ENCODE measurements at regions not wholly inside any gene's neighbourhood (a gene's known extent, or its start where the extent isn't known, plus 50 kb on each side); places are given as distances from the start of the nearest gene placed in this dataset.
A peak's percentile ranks its signal among the peaks of the same experiment; 100 is the strongest.

DNA sequence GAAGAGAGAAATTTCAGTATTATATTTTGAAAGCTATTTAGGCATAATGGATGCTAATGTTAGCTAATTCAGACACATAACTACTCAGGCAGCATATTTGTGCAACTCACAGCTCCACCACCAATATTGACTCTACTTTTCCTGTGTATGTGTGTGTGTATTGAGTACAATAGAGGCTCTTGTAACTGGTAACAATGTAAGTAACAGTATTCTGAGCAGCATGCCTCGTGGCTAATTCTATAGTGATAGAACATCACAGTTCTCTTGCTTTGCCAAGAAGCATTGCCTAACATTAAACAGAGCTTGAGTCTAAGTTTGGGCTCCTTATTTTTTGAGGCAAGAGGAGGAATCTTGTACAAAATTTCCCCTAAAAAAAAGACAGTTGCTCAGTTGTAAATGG lies 98.6 kb upstream of the ARHGEF26 start:
- no peak overlapping the region for H3K4me3 ChIP-seq
- H3K27me3 ChIP-seq (ENCODE audit: control insufficient read depth in 3 of 3, insufficient read depth in 3 of 3, low read length in 2 of 3), result peaks cover 0 to 3% (median 0%) of the 10 kb centered on the region in 3 donors
- 38 to 77% methylated on average over 1 of the region's 1 CpG for WGBS, 2 donors
- H3K9me3 ChIP-seq (ENCODE audit: control insufficient read depth in 4 of 4, insufficient read depth in 3 of 4, low read length in 3 of 4), result no peaks in the 10 kb centered on the region
- no peak overlapping the region for H3K9ac ChIP-seq (ENCODE audit: insufficient read depth in 1 of 2, low read length in 2 of 2)
- H3K36me3 ChIP-seq (ENCODE audit: control insufficient read depth in 4 of 4, insufficient read depth in 4 of 4, low read length in 4 of 4), result no peaks in the 10 kb centered on the region
- H3K4me1 ChIP-seq (ENCODE audit: control insufficient read depth in 5 of 5, insufficient read depth in 5 of 5, low read length in 5 of 5), result peaks cover 0 to 3% (median 0%) of the 10 kb centered on the region in 5 donors
- no peak overlapping the region for H3K27ac ChIP-seq (ENCODE audit: low read depth in 1 of 2, low read length in 1 of 2)
- TF ChIP-seq, protein P1, sequence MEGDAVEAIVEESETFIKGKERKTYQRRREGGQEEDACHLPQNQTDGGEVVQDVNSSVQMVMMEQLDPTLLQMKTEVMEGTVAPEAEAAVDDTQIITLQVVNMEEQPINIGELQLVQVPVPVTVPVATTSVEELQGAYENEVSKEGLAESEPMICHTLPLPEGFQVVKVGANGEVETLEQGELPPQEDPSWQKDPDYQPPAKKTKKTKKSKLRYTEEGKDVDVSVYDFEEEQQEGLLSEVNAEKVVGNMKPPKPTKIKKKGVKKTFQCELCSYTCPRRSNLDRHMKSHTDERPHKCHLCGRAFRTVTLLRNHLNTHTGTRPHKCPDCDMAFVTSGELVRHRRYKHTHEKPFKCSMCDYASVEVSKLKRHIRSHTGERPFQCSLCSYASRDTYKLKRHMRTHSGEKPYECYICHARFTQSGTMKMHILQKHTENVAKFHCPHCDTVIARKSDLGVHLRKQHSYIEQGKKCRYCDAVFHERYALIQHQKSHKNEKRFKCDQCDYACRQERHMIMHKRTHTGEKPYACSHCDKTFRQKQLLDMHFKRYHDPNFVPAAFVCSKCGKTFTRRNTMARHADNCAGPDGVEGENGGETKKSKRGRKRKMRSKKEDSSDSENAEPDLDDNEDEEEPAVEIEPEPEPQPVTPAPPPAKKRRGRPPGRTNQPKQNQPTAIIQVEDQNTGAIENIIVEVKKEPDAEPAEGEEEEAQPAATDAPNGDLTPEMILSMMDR (IDR thresholded peaks at IDR 0.05; ENCODE audit: control extremely low read depth, extremely low read depth), result no peak
- ATAC-seq (ENCODE audit: insufficient read depth, low FRiP score) (no peak), DNase-seq (peak in 2 of 3 donors; percentile 42 to 61)

DNA sequence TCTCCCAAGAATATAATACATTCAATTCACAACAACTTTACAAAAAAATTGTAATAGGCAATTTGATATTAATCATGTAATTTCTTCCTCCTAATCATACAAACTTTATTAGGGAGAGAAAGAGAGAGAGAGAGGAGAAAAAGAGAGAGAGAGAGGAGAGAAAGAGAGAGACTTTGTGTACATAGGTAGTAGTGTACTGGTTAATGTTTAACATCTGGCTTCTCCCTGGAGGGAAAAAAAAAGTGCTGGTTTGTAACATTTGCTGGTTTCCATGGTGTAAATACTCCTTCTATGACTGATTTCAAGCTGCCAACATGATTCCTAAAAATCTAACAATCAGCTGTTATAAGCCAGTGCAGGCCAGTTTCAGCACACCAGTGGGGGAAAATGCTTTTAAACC lies 98.0 kb upstream of the ARHGEF26 start:
- no peak overlapping the region for H3K27ac ChIP-seq (ENCODE audit: low read depth in 1 of 2, low read length in 1 of 2)
- H3K4me3 ChIP-seq, result no peak overlapping the region
- H3K27me3 ChIP-seq (ENCODE audit: control insufficient read depth in 3 of 3, insufficient read depth in 3 of 3, low read length in 2 of 3), result peaks cover 0 to 3% (median 0%) of the 10 kb centered on the region in 3 donors
- H3K36me3 ChIP-seq (ENCODE audit: control insufficient read depth in 4 of 4, insufficient read depth in 4 of 4, low read length in 4 of 4), result no peaks in the 10 kb centered on the region
- H3K4me1 ChIP-seq (ENCODE audit: control insufficient read depth in 5 of 5, insufficient read depth in 5 of 5, low read length in 5 of 5), result peaks cover 0 to 3% (median 0%) of the 10 kb centered on the region in 5 donors
- H3K9ac ChIP-seq (ENCODE audit: insufficient read depth in 1 of 2, low read length in 2 of 2), result no peak overlapping the region
- peak in 2 of 3 donors; percentile 60 to 71 for DNase-seq
- TF ChIP-seq, protein P1 (IDR thresholded peaks at IDR 0.05; ENCODE audit: control extremely low read depth, extremely low read depth), result no peak
- H3K9me3 ChIP-seq (ENCODE audit: control insufficient read depth in 4 of 4, insufficient read depth in 3 of 4, low read length in 3 of 4), result no peaks in the 10 kb centered on the region
- no peak for ATAC-seq (ENCODE audit: insufficient read depth, low FRiP score)

DNA sequence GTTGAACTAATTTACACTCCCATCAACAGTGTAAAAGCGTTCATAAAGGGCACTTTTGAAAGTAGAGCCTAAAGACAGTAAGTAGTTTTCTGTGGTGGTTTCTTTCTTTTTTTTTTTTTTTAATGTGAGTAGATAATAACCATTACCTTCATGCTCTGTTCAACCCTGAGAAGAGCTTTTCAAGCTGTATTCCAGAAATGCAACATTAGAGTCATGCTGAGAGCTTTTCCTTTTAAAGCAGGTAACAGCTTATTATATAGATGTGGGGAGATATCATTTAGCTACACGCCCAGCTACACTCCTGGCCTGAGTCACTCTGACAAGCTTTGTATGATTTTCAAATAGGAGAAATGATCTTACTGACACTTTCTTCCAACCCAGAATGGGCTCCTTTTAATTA lies 96.2 kb upstream of the ARHGEF26 start:
- ATAC-seq (ENCODE audit: insufficient read depth, low FRiP score) (no peak), DNase-seq (no peak)
- Histone ChIP-seq H3K27me3 (ENCODE audit: control insufficient read depth in 3 of 3, insufficient read depth in 3 of 3, low read length in 2 of 3) (peaks cover 0 to 8% (median 0%) of the 10 kb centered on the region in 3 donors), H3K4me3 (no peak overlapping the region), H3K9me3 (ENCODE audit: control insufficient read depth in 4 of 4, insufficient read depth in 3 of 4, low read length in 3 of 4) (no peaks in the 10 kb centered on the region), H3K4me1 (ENCODE audit: control insufficient read depth in 5 of 5, insufficient read depth in 5 of 5, low read length in 5 of 5) (peaks cover 0 to 3% (median 0%) of the 10 kb centered on the region in 5 donors), H3K9ac (ENCODE audit: insufficient read depth in 1 of 2, low read length in 2 of 2) (no peak overlapping the region), H3K36me3 (ENCODE audit: control insufficient read depth in 4 of 4, insufficient read depth in 4 of 4, low read length in 4 of 4) (no peaks in the 10 kb centered on the region), H3K27ac (ENCODE audit: low read depth in 1 of 2, low read length in 1 of 2) (no peak overlapping the region)
- 88 to 96% methylated on average over 2 of the region's 2 CpGs for WGBS, 2 donors
- TF ChIP-seq, protein P1 (IDR thresholded peaks at IDR 0.05; ENCODE audit: control extremely low read depth, extremely low read depth), result no peak

DNA sequence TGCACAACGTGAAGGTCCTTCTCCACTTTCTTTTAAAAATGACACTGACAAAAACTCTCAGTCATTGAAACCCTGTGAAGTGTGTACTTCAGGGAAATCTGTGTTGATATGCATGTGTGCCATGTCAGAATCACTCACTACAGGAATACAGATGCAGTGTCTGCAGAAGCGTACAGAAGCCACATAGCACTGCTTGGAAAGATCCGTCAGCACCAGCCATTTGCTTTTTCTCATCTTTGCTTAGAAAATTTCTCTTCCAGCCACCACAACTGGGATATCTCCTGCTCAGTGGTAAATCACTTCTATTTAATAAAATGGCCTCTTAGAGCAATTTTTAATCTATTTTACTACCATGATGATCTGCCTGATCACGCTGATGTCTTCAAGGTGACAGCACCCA lies 91.3 kb upstream of the ARHGEF26 start:
- Histone ChIP-seq H3K9ac (ENCODE audit: insufficient read depth in 1 of 2, low read length in 2 of 2) (no peak overlapping the region), H3K36me3 (ENCODE audit: control insufficient read depth in 4 of 4, insufficient read depth in 4 of 4, low read length in 4 of 4) (no peaks in the 10 kb centered on the region), H3K27me3 (ENCODE audit: control insufficient read depth in 3 of 3, insufficient read depth in 3 of 3, low read length in 2 of 3) (peaks cover 0 to 8% (median 0%) of the 10 kb centered on the region in 3 donors), H3K9me3 (ENCODE audit: control insufficient read depth in 4 of 4, insufficient read depth in 3 of 4, low read length in 3 of 4) (no peaks in the 10 kb centered on the region), H3K27ac (ENCODE audit: low read depth in 1 of 2, low read length in 1 of 2) (no peak overlapping the region), H3K4me3 (no peak overlapping the region), H3K4me1 (ENCODE audit: control insufficient read depth in 5 of 5, insufficient read depth in 5 of 5, low read length in 5 of 5) (peaks cover 0 to 3% (median 0%) of the 10 kb centered on the region in 5 donors)
- TF ChIP-seq, protein P1 (IDR thresholded peaks at IDR 0.05; ENCODE audit: control extremely low read depth, extremely low read depth), result no peak
- WGBS, 2 donors, result 60 to 74% methylated on average over 4 of the region's 4 CpGs
- ATAC-seq (ENCODE audit: insufficient read depth, low FRiP score), result no peak
- peak; percentile 69 to 94 (median 71) for DNase-seq

Measured in lung (tissue), 11 donors.